ENCODE measurements at regions not wholly inside any gene's neighbourhood (a gene's known extent, or its start where the extent isn't known, plus 50 kb on each side); places are given as distances from the start of the nearest gene placed in this dataset.

DNA sequence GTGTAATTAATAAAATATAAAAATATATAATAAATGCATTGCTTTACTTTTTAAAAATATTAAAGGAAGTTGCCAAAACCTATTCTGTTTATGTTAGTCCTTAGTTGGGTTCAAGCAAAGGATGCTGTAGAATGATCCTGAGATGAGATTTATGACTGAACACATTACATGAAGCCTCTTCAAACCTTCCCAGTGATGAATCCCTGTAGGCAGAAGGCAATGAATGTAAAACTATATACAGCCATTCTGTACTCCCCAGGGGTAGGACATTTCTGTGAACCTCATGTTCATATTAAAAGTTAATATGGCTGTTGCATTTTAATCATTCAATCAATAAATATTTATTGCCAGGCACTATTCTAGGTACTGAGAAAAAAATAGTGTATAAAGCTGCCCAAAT lies 166.0 kb downstream of the RFPL4B start:
- no peak overlapping the region for H3K4me3 ChIP-seq
- Mint-ChIP-seq H3K9me3 (peaks cover 10% of the 10 kb centered on the region; the same call in 2 of the 3 replicates), H3K4me3 (no peak overlapping the region), H3K4me1 (no peaks in the 10 kb centered on the region), H3K27me3 (ENCODE audit: insufficient read depth, low read depth, poor library complexity) (no peaks in the 10 kb centered on the region), H3K27ac (no peak overlapping the region), H3K36me3 (ENCODE audit: low read depth) (peaks cover 8% of the 10 kb centered on the region; the same call in 1 of the 3 replicates)
- H3F3A ChIP-seq (replicated peaks; ENCODE audit: low read depth) = no peaks in the 10 kb centered on the region
- DNase-seq (ENCODE audit: low spot score) = no peak
- no peak for TF ChIP-seq STAT1 (IDR thresholded peaks at IDR 0.05; ENCODE audit: unreplicated experiment)
- TF ChIP-seq CREB1 (CRISPR knock-in tag; IDR thresholded peaks at IDR 0.05; ENCODE audit: low read depth) = no peak
- TF ChIP-seq, protein P1, sequence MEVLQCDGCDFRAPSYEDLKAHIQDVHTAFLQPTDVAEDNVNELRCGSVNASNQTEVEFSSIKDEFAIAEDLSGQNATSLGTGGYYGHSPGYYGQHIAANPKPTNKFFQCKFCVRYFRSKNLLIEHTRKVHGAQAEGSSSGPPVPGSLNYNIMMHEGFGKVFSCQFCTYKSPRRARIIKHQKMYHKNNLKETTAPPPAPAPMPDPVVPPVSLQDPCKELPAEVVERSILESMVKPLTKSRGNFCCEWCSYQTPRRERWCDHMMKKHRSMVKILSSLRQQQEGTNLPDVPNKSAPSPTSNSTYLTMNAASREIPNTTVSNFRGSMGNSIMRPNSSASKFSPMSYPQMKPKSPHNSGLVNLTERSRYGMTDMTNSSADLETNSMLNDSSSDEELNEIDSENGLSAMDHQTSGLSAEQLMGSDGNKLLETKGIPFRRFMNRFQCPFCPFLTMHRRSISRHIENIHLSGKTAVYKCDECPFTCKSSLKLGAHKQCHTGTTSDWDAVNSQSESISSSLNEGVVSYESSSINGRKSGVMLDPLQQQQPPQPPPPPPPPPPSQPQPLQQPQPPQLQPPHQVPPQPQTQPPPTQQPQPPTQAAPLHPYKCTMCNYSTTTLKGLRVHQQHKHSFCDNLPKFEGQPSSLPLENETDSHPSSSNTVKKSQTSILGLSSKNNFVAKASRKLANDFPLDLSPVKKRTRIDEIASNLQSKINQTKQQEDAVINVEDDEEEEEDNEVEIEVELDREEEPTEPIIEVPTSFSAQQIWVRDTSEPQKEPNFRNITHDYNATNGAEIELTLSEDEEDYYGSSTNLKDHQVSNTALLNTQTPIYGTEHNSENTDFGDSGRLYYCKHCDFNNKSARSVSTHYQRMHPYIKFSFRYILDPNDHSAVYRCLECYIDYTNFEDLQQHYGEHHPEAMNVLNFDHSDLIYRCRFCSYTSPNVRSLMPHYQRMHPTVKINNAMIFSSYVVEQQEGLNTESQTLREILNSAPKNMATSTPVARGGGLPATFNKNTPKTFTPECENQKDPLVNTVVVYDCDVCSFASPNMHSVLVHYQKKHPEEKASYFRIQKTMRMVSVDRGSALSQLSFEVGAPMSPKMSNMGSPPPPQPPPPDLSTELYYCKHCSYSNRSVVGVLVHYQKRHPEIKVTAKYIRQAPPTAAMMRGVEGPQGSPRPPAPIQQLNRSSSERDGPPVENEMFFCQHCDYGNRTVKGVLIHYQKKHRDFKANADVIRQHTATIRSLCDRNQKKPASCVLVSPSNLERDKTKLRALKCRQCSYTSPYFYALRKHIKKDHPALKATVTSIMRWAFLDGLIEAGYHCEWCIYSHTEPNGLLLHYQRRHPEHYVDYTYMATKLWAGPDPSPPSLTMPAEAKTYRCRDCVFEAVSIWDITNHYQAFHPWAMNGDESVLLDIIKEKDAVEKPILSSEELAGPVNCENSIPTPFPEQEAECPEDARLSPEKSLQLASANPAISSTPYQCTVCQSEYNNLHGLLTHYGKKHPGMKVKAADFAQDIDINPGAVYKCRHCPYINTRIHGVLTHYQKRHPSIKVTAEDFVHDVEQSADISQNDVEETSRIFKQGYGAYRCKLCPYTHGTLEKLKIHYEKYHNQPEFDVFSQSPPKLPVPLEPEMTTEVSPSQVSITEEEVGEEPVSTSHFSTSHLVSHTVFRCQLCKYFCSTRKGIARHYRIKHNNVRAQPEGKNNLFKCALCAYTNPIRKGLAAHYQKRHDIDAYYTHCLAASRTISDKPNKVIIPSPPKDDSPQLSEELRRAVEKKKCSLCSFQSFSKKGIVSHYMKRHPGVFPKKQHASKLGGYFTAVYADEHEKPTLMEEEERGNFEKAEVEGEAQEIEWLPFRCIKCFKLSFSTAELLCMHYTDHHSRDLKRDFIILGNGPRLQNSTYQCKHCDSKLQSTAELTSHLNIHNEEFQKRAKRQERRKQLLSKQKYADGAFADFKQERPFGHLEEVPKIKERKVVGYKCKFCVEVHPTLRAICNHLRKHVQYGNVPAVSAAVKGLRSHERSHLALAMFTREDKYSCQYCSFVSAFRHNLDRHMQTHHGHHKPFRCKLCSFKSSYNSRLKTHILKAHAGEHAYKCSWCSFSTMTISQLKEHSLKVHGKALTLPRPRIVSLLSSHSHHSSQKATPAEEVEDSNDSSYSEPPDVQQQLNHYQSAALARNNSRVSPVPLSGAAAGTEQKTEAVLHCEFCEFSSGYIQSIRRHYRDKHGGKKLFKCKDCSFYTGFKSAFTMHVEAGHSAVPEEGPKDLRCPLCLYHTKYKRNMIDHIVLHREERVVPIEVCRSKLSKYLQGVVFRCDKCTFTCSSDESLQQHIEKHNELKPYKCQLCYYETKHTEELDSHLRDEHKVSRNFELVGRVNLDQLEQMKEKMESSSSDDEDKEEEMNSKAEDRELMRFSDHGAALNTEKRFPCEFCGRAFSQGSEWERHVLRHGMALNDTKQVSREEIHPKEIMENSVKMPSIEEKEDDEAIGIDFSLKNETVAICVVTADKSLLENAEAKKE (CRISPR knock-in tag; IDR thresholded peaks at IDR 0.05) = no peak
- no peak for TF ChIP-seq POLR2AphosphoS5 (IDR thresholded peaks at IDR 0.05; ENCODE audit: low read depth)
- H3K27me3 ChIP-seq (ENCODE audit: insufficient read depth) = no peaks in the 10 kb centered on the region
- peaks cover 2% of the 10 kb centered on the region; the same call in 1 of the 2 replicates for H3K9me2 ChIP-seq (ENCODE audit: insufficient read depth)
- no peak overlapping the region for H3K4me2 ChIP-seq
- no peaks in the 10 kb centered on the region for H3K36me3 ChIP-seq (ENCODE audit: insufficient read depth)
- H3K4me1 ChIP-seq (ENCODE audit: insufficient read depth) = no peaks in the 10 kb centered on the region
- no peaks in the 10 kb centered on the region for H4K20me1 ChIP-seq (replicated peaks; ENCODE audit: insufficient read depth)
- no peak overlapping the region for H2AFZ ChIP-seq
- no peak for ATAC-seq
- no peak overlapping the region for H3K27ac ChIP-seq (ENCODE audit: low read depth)
- H3K79me2 ChIP-seq (replicated peaks; ENCODE audit: insufficient read depth) = no peaks in the 10 kb centered on the region

DNA sequence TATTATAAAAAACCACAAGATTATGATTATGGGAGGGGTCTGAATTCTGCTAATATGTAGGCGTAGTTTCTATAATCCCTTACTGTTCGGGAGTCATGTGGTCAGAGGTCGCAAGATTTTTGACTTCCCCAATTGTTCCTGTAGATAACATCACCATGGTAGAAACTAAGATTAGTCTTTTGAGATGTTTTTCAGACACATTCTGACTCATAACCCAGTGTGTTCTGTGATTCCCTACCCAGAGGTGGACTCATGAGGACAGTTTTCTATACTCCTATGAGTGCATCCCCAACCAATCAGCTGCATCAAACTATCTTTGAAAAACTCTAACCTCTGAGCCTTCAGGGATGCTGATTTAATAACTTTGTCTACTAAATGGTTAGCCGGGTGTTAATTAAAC lies 175.5 kb downstream of the RFPL4B start:
- DNase-seq (ENCODE audit: low spot score) (no peak), ATAC-seq (no peak)
- Mint-ChIP-seq H3K4me1 (peaks cover 15% of the 10 kb centered on the region), H3K36me3 (ENCODE audit: low read depth) (no peaks in the 10 kb centered on the region), H3K9me3 (no peaks in the 10 kb centered on the region), H3K4me3 (no peak overlapping the region), H3K27ac (no peak overlapping the region), H3K27me3 (ENCODE audit: insufficient read depth, low read depth, poor library complexity) (peaks cover 2% of the 10 kb centered on the region)
- H3F3A ChIP-seq (replicated peaks; ENCODE audit: low read depth) = no peaks in the 10 kb centered on the region
- peaks cover 3% of the 10 kb centered on the region; the same call in 1 of the 2 replicates for H3K9me2 ChIP-seq (ENCODE audit: insufficient read depth)
- H3K27me3 ChIP-seq (ENCODE audit: insufficient read depth) = no peaks in the 10 kb centered on the region
- no peaks in the 10 kb centered on the region for H3K36me3 ChIP-seq (ENCODE audit: insufficient read depth)
- H3K4me3 ChIP-seq = no peak overlapping the region
- peaks cover 26% of the 10 kb centered on the region for H3K4me1 ChIP-seq (ENCODE audit: insufficient read depth)
- no peak overlapping the region for H3K27ac ChIP-seq (ENCODE audit: low read depth)
- no peaks in the 10 kb centered on the region for H4K20me1 ChIP-seq (replicated peaks; ENCODE audit: insufficient read depth)
- H3K4me2 ChIP-seq = no peak overlapping the region
- no peak for TF ChIP-seq NANOG (IDR thresholded peaks at IDR 0.05; ENCODE audit: borderline replicate concordance)
- H2AFZ ChIP-seq = no peak overlapping the region
- H3K79me2 ChIP-seq (replicated peaks; ENCODE audit: insufficient read depth) = no peaks in the 10 kb centered on the region
